IPS-18a (cell line): ENCODE measurements at regions not wholly inside any gene's neighbourhood (a gene's known extent, or its start where the extent isn't known, plus 50 kb on each side); places are given as distances from the start of the nearest gene placed in this dataset.

ENCODE experiments used
- H3K27ac ChIP-seq: one replicate; pipeline ENCODE4 v1.5.1; 2013; ENCODE audit warnings: low read length
- H3K27me3 ChIP-seq: one replicate; pipeline ENCODE4 v1.6.1; 2013; ENCODE audit warnings: mild to moderate bottlenecking, low read length; ENCODE audit not compliant: control insufficient read depth, insufficient read depth
- H3K36me3 ChIP-seq: one replicate; pipeline ENCODE4 v1.6.1; 2013; ENCODE audit warnings: low read depth, low read length; ENCODE audit not compliant: control insufficient read depth
- H3K4me1 ChIP-seq: one replicate; pipeline ENCODE4 v1.6.1; 2013; ENCODE audit warnings: low read depth, low read length; ENCODE audit not compliant: control insufficient read depth
- H3K4me3 ChIP-seq: one replicate; pipeline ENCODE4 v1.5.1; 2013; ENCODE audit warnings: low read length
- H3K9ac ChIP-seq: one replicate; pipeline ENCODE4 v1.6.1; 2013; ENCODE audit warnings: mild to moderate bottlenecking, low read length, moderate library complexity
- H3K9me3 ChIP-seq: one replicate; pipeline ENCODE4 v1.6.1; 2013; ENCODE audit warnings: low read depth, low read length; ENCODE audit not compliant: control insufficient read depth

DNA sequence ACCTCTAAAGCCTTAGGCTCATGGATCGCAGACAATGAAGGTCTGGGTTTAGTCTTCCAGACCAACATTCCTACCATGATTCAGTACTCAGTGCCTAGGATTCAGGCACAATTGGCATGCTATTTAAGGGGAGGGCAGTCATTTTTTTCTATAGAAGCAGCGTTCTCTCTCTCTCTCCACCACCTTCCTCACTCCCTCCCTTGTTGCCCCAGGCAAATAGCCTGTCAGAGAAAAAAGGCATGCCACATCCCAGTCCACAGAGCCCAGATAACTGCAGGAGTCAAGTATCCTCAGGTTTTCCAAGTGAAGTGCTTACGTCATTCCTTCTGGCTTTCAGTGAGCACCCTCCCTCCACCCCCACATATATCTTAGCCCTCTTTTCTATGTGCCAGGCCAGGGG is 533.0 kb downstream of the BCOR start:
- no peaks in the 10 kb centered on the region for H3K4me1 ChIP-seq
- H3K27ac ChIP-seq: no peak overlapping the region
- no peaks in the 10 kb centered on the region for H3K36me3 ChIP-seq
- no peaks in the 10 kb centered on the region for H3K27me3 ChIP-seq
- no peak overlapping the region for H3K4me3 ChIP-seq
- H3K9ac ChIP-seq: no peak overlapping the region
- no peaks in the 10 kb centered on the region for H3K9me3 ChIP-seq

- H3K9ac ChIP-seq: no peak overlapping the region
- H3K27ac ChIP-seq: no peak overlapping the region
- no peak overlapping the region for H3K4me3 ChIP-seq
- no peaks in the 10 kb centered on the region for H3K36me3 ChIP-seq
- H3K4me1 ChIP-seq: no peaks in the 10 kb centered on the region
- no peaks in the 10 kb centered on the region for H3K27me3 ChIP-seq
- H3K9me3 ChIP-seq: no peaks in the 10 kb centered on the region
Measured at GRCh38 chrX:39574178-39574577, 523.6 kb downstream of the BCOR start.

DNA sequence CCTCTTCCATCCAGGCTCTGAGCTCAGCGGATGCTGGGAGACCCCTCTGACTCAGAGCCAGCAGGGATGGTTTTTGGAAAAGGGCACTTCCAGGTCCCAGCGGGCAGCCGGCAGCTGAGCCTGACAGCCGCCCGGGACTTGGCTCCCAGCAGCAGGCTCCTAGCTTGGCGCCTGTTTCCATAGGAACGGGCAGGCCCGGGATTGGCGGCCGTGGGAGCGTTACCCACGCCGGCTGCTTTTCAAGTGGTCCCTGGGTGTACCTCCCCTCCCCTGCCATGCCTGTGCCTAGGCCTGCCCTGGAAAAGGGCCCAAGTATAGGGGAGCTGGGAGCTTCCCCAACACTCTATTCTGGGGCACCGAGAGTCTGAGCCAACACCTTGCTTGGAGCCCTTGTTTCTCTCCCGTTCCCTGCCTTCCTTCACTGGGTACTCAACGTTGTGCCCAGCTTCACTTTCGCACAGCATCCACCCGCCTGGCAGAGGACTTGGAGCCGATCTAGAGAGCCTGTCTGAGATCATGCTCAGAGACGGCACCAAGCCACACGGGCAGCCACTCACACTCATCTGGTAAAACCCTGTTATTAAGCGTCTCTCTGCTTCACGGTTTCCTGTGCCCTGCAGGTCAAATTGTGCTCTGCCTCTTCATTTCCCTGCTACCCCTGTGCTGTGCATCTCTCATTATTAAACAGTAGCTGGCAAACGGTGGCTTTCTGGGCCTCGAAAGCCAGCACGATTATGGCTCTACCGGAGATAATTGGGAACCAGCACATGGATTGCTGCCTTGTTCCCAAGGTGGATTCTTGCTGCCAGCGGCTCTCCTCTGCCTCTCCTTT is 521.5 kb downstream of the BCOR start:
- no peaks in the 10 kb centered on the region for H3K4me1 ChIP-seq
- H3K9me3 ChIP-seq: no peaks in the 10 kb centered on the region
- no peak overlapping the region for H3K27ac ChIP-seq
- no peak overlapping the region for H3K9ac ChIP-seq
- H3K36me3 ChIP-seq: no peaks in the 10 kb centered on the region
- no peak overlapping the region for H3K4me3 ChIP-seq
- H3K27me3 ChIP-seq: no peaks in the 10 kb centered on the region

GRCh38 chrX:39577206-39577984 is 520.4 kb downstream of the BCOR start:
- H3K9me3 ChIP-seq: no peaks in the 10 kb centered on the region
- H3K36me3 ChIP-seq: no peaks in the 10 kb centered on the region
- H3K27ac ChIP-seq: no peak overlapping the region
- no peaks in the 10 kb centered on the region for H3K27me3 ChIP-seq
- H3K9ac ChIP-seq: no peak overlapping the region
- H3K4me1 ChIP-seq: no peaks in the 10 kb centered on the region
- H3K4me3 ChIP-seq: no peak overlapping the region

DNA sequence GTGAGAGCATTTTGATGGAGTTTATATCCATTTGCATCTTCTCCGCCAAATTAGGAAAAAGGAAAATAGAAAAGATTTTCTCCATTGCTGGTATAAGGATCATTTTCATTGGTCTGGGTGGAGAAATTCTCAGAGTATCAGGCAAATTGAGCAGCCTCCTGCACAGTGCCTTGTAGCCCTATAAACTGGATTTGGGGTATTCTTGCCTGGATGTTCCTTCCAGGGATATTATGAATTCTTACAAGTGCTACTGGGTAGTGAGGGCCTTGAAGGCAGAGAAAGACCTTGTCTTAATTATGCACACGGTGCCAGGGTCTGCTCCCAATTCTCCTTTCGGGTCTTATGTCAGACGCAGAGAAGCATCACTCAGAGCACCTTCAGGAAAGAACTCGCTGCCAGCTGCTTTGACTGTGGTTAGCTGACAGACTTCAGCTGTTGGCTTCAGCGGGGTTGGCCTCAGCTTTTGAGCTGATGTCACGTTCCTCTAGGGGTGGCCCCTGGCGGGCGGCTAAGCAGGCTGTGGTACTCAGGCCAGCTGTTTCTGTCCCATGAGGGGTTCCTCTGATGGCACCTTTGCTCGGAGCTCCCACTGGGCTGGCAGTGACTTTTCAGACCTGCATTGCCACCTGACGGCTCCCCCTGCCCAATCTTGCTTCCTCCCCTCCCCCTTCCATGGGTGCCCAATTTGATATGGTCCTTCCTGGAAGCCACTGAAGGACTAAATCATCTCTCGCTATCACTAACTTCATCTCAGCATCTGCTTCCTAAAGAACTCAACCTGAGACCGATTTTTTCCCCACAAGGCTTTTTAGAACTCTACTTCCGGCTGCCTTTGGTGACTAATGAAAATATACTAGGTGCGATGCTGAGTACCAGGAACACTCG is 519.5 kb downstream of the BCOR start:
- H3K9ac ChIP-seq: no peak overlapping the region
- H3K4me3 ChIP-seq: no peak overlapping the region

GRCh38 chrX:39580043-39580442 is 517.7 kb downstream of the BCOR start:
- no peaks in the 10 kb centered on the region for H3K27me3 ChIP-seq
- peaks cover 4% of the 10 kb centered on the region for H3K4me1 ChIP-seq
- no peak overlapping the region for H3K27ac ChIP-seq
- no peaks in the 10 kb centered on the region for H3K36me3 ChIP-seq
- no peak overlapping the region for H3K9ac ChIP-seq
- no peaks in the 10 kb centered on the region for H3K9me3 ChIP-seq
- no peak overlapping the region for H3K4me3 ChIP-seq

More for the DNA sequence above, 519.5 kb downstream of the BCOR start:
- peaks cover 4% of the 10 kb centered on the region for H3K4me1 ChIP-seq
- H3K9me3 ChIP-seq: no peaks in the 10 kb centered on the region
- no peak overlapping the region for H3K27ac ChIP-seq
- no peaks in the 10 kb centered on the region for H3K27me3 ChIP-seq
- no peaks in the 10 kb centered on the region for H3K36me3 ChIP-seq

DNA sequence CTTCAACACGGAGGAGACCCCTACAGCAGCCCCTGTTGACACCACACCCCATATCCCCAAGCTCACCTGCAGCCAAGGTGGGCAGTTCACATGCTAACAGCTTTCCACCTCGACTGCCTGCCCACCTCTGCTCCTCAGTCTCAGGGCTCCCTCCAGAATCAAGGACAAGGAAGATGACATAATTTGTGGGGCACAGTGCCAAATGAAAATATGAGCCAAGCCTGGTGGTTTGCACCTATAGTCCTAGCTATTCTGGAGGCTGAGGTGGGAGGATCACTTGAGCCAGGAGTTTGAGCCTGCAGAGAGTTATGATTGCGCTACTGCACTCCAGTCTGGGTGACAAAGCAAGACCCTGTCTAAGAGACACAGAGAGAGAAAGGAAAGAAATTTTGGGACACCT is 516.3 kb downstream of the BCOR start:
- Histone ChIP-seq H3K27me3 (no peaks in the 10 kb centered on the region), H3K9me3 (no peaks in the 10 kb centered on the region), H3K36me3 (no peaks in the 10 kb centered on the region), H3K9ac (no peak overlapping the region), H3K27ac (no peak overlapping the region), H3K4me3 (no peak overlapping the region), H3K4me1 (peaks cover 4% of the 10 kb centered on the region)

GRCh38 chrX:39582091-39582490 is 515.7 kb downstream of the BCOR start:
- Histone ChIP-seq H3K27me3 (no peaks in the 10 kb centered on the region), H3K36me3 (no peaks in the 10 kb centered on the region), H3K4me3 (no peak overlapping the region), H3K27ac (no peak overlapping the region), H3K4me1 (peaks cover 4% of the 10 kb centered on the region), H3K9ac (no peak overlapping the region), H3K9me3 (no peaks in the 10 kb centered on the region)

DNA sequence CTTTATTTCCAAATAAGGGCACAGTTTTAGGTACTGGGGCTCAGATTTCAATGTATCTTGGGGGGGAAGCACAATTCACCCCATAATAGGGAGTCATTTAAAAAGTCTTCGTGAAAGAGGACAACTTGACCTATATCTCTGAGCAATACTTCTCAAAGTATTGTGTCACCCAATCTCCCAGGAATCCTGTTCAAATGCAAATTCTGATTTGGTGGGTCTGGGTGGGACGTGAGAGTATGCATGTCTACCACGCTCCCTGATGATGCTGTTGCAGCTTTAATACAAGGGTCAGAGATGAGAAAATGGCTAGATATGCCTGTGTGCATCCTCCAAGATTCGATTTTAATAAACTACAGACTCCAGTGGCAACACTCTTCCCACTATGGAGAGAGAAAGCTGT is 514.8 kb downstream of the BCOR start:
- H3K9ac ChIP-seq: no peak overlapping the region
- H3K27me3 ChIP-seq: no peaks in the 10 kb centered on the region
- H3K9me3 ChIP-seq: no peaks in the 10 kb centered on the region
- H3K4me1 ChIP-seq: peaks cover 4% of the 10 kb centered on the region
- H3K27ac ChIP-seq: no peak overlapping the region
- no peaks in the 10 kb centered on the region for H3K36me3 ChIP-seq
- H3K4me3 ChIP-seq: no peak overlapping the region

DNA sequence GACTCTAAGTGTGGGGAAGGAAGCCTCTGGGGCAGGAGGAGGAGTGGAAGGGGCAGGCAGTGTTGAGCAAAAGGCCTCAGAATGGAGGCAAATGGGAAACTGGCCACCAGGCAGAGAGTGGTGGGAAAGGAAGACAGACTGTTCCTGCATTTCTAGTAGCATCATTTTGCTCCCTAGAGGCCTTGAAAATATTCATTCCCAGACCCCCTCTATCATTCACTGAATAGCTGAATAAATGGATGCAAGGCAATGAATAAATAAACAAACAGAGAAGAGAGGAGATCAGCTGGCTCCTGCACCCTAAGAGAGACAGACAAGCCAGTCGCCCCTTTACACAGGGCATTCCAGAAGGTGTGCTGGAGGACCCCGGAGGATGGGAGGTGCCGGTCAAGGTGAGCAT is 511.9 kb downstream of the BCOR start:
- H3K9ac ChIP-seq: no peak overlapping the region
- H3K36me3 ChIP-seq: no peaks in the 10 kb centered on the region
- H3K9me3 ChIP-seq: no peaks in the 10 kb centered on the region
- H3K27ac ChIP-seq: no peak overlapping the region
- H3K4me1 ChIP-seq: peaks cover 4% of the 10 kb centered on the region
- no peak overlapping the region for H3K4me3 ChIP-seq
- H3K27me3 ChIP-seq: no peaks in the 10 kb centered on the region

GRCh38 chrX:39586359-39586758 is 511.4 kb downstream of the BCOR start:
- Histone ChIP-seq H3K4me3 (no peak overlapping the region), H3K9ac (no peak overlapping the region), H3K9me3 (no peaks in the 10 kb centered on the region), H3K36me3 (no peaks in the 10 kb centered on the region), H3K27ac (no peak overlapping the region), H3K27me3 (no peaks in the 10 kb centered on the region), H3K4me1 (peaks cover 4% of the 10 kb centered on the region)
